HG02884 (cell line): ENCODE measurements at regions not wholly inside any gene's neighbourhood (a gene's known extent, or its start where the extent isn't known, plus 50 kb on each side); places are given as distances from the start of the nearest gene placed in this dataset.
A peak's percentile ranks its signal among the peaks of the same experiment; 100 is the strongest.

Experiments
- ATAC-seq: cut with Tn5 transposase; IDR thresholded peaks from one replicate; pipeline ENCODE4 v1.9.1; 2021; ENCODE audit warnings: mild to moderate bottlenecking, moderate library complexity; ENCODE audit not compliant: unreplicated experiment

DNA sequence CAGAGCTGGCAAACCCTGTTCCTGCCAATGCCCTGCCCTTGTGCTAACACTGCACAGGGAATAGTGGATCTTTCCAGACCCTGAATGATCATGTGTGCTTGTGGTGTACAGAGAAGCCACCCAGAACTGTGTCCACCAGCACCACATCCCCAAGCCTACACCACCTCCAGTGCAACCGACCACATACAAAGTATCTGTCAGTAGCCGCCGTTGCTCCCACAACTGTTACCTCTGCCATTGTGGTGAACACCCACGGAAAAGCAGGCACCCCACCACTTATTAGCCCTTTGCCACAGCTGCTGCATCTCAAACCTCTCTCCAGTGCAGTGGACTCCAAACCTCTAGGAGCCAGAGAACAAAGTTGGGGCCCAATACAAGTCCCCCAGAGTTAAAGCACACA is 1049.6 kb downstream of the TRHDE start:
- ATAC-seq, result no peak

DNA sequence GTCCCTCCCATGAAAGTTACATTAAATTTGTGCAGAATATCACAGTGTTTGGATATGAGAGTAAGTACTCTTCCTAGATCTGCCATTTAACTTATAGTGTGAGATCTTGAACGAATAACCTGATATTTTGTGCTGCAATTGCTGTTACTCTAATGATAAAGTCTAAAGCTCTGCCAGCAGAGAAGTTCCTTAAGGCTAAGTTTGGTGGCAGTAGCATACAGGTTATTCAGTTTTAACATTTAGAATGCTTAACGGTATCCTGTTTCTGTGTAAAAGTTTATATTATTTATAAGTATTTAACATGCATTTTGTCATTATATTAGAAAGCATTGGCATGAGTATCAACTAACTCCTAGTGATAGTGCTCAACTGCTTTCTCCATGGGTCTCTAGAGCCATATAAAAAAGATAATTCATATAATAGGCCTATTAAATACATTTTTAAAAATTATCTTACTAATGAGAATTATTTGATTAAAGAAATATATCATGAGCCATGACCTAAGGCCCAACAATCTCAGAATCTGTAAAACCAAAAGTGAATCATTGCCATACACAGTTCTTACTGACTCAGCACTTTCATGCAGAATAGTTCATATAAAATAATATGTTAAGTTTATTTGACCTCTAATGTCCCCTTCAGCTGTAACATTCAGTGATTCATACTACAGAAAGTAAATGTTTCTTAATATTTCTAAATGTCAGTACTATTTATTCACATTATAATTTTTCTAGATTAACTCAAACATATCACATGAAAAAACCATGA is 1058.6 kb downstream of the TRHDE start:
- ATAC-seq, result no peak

DNA sequence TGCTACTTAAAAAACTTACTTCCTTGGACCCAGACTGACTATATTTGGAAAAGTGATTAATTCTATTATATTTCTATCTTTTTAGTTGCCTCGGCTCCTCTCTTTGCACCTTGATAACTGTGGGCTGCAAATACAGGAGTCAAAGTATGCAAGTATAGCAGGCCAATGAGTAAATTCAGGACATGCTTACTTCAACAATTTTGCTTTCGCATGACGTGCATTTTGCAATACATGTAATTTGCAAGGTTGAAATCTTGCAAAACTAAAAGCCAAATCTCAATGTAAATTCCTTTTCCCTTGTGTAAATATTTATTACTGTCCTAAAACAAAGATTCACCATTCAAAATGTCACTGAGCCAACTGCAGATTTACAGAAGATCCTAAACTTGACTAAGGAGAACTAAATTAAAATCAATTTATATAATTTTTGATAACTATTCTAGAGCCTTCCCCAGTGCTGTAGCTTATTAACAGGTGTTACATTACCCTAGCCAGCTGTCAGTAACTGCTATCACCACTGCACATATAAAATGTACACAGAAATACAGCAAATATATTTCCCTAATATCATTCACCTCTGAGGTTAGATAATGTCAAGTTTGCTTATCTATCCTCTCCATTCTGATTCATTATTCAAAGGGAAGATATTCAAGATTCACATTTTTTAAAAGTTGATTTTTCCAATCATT is 1069.5 kb downstream of the TRHDE start:
- no peak for ATAC-seq

- no peak for ATAC-seq
Observed at GRCh38 chr12:73342733-73343132, 1070.6 kb downstream of the TRHDE start.

GRCh38 chr12:73352826-73353225 is 1080.7 kb downstream of the TRHDE start:
- no peak for ATAC-seq

- ATAC-seq, result no peak
Observed at GRCh38 chr12:73361156-73361863, 1089.1 kb downstream of the TRHDE start.

DNA sequence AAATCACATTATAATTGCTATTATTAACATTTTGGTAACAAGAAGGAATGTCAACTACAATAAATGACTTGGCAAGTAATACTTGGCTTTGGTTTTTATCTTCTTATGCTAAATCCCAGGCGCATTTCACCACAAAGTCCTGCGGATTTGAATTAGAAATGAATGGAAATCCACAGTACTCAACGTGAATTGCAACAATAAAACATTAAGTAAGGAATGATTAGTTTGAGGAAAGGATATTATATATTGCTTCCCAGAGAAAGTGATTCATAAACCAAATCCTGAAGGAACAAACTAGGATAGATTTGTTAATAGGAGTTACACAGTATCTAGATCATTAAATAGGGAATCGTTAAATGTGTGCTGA is 1089.7 kb downstream of the TRHDE start:
- ATAC-seq, result no peak

DNA sequence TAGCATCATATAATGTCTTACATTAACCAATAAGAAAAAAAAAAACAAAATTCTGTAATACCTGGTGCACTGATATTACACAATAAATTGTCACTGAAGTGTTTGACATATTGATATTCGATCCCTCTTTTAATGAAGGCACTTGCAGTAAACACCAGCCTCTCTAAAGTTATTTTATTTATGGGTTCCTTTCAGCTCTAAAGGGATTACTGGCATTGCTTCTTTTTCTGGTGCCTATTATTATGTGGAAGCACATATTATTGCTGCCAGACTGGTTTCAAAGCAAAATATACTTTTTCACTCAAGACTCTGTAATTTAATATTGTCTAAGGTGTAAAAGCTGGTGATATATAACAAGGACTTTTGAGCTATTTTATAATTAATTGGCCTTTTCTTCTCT is 1090.5 kb downstream of the TRHDE start:
- ATAC-seq, result no peak

GRCh38 chr12:73372856-73373255 is 1100.7 kb downstream of the TRHDE start:
- ATAC-seq, result no peak

DNA sequence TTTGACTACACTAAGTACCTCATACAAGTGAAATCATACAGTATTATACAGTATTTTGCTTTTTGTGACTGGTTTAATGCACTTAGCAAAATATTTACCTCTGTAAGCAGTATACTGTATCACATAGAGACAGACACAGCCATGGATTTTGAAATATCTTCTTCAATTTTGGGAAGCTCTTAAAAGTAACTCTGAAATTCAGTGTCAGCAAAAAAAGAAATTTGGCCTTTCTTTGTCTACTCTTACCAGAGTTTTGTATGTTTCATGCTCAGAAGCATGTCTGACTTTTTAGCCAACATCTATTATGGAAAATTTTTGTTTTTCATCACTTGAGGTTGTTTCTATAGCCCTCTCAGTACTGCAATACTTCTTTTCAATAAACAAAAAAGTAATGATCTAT is 1102.2 kb downstream of the TRHDE start:
- ATAC-seq, result no peak

DNA sequence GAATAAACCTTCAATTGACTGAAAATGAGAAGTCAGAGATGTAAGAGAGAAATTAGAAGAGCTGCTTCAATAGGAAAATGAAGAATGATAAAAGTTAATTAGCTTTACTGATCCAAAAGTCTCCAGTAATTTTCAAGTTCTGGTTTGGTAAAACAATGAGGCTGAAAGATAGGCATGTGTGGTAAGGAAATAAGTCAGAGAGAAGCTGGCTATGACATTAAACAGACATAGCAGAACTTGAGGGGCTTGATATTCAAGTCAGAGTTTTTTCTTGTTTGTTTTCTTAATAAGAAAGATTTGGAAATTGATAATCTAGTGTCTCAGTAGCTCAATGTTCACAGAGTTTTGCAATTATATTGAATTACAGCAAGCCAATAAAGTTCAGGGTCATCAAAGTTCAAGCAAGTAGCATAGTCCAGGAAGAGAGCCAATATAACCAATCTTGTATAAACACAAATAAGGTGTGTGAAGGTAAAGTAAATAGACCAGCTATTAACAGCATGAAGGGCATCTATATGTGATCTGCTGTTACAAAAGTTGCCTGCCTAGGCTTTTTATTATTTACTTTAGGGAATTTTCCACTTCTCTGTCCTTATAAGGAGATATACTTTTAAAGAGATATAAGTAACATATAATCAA is 1111.5 kb downstream of the TRHDE start:
- ATAC-seq, result no peak

DNA sequence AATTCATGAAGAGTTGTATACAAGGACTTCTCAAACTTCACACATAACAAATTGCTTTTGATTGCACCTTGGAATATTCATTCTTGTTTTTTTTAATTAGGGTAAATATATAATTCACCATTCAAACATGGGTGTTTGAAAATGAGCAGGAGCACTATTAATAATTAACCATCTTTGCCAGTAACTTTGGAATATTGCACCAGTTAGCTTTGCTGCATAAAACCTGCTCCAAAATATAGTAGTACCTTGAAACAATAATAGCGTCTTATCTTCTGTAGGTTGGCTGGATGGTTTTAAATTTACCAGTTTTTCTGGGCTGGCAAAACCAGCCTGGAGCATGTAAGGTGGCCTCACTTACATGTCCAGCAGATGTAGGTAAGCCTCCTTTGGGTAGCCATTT is 1112.4 kb downstream of the TRHDE start:
- ATAC-seq, result no peak

GRCh38 chr12:73390261-73390660 is 1118.1 kb downstream of the TRHDE start:
- ATAC-seq, result no peak

DNA sequence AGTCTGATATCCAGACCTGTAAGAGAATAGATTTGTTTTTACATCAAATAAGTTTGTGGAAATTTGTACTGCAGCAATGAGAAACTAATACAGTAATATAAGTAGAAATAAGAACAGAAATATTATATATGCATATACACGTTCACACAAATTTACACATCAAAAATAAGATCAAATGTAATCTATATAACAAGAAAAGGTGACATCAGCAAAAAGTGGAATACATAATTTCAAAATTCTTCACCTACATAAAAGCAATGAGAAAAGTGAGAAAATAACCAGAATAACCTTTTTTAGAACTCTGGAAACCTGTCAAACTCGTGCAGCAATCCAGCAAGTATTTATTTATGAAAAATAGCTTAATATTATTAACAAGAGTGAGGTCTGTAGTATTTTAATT is 1124.6 kb upstream of the ATXN7L3B start:
- no peak for ATAC-seq

DNA sequence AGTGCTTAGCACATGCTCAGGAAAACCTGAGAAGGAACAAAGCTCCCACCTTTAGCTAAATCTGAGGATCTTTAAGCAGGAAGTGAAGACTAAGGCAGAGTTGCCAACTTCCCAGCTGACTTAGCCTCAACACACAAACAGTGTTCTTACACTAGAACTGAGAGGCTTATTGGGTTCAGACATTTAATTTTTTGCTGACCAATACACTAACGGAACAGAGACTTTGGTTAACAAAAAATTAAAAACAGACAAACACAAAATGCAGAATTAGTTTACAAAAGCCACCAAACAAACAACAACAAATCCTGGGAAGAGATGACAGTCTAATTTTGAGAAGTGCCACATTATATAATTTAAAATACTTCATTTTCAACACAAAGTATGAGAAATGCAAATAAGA is 1123.7 kb upstream of the ATXN7L3B start:
- no peak for ATAC-seq

GRCh38 chr12:73414926-73415325 is 1122.7 kb upstream of the ATXN7L3B start:
- no peak for ATAC-seq

GRCh38 chr12:73418541-73418940 is 1119.1 kb upstream of the ATXN7L3B start:
- no peak for ATAC-seq

DNA sequence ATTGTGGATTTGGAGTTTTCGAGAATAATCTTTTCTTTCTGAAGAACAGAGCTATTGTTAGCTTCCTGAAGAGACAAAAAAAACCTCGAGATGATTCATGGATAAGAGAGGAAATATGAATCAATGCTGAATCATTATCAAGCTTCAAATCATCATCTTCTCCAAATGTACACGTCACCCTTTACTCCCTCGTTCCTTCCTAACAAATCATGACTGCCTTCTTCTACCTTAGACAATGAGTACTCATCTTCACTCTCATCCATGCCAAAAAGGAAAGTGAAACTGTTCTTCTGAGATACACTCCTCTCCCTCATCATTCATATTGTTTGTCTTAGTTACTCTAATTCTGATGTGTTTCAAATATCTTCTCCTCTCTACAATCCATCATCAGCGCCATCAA is 1115.8 kb upstream of the ATXN7L3B start:
- no peak for ATAC-seq

DNA sequence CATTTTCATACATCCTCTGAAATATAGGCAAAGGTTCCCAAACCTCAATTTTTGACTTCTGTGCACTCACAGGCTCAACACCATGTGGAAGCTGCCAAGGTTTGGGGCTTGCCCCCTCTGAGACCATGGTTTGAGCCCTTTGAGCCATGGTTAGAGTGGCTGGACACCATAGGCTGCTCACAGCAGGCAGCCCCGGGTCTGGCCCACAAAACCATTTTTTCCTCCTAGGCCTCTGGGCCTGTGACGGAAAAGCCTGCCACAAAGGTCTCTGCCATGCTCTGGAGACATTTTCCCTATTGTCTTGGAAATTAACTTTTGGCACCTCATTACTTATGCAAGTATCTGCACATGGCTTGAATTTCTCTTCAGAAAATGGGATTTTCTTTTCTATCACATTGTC is 1113.2 kb upstream of the ATXN7L3B start:
- no peak for ATAC-seq

GRCh38 chr12:73445658-73446324 is 1091.8 kb upstream of the ATXN7L3B start:
- peak; percentile 55 for ATAC-seq
